ENCODE measurements at regions not wholly inside any gene's neighbourhood (a gene's known extent, or its start where the extent isn't known, plus 50 kb on each side); places are given as distances from the start of the nearest gene placed in this dataset.

DNA sequence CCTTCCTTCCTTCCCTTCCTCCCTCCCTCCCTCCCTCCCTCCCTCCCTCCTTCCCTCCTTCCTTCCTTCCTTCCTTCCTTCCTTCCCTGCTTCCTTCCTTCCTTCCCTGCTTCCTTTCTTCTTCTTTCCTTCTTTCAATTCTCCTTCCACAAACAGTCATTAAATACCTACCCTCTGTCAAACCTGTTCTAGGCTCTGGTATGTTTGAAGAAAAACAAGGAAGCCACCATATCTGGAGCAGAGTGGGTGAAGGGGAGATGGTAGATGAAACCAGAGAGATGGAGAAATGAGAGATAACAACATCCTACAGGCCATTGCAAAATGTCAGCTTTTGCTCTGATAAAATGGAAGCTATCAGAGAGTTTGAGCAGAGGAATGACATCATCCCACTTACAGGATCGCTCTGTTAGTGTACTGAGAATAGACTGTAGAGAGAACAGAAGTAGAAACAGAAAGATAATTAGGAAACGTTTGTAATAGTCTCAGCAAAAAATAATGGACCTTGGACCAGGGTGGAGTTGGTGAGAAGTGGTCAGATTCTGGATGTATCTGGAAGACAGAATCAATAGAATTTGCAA lies 334.0 kb downstream of the STIM2 start:
- TF ChIP-seq POLR2AphosphoS5 (IDR thresholded peaks at IDR 0.05): no peak
- TF ChIP-seq, protein P1, sequence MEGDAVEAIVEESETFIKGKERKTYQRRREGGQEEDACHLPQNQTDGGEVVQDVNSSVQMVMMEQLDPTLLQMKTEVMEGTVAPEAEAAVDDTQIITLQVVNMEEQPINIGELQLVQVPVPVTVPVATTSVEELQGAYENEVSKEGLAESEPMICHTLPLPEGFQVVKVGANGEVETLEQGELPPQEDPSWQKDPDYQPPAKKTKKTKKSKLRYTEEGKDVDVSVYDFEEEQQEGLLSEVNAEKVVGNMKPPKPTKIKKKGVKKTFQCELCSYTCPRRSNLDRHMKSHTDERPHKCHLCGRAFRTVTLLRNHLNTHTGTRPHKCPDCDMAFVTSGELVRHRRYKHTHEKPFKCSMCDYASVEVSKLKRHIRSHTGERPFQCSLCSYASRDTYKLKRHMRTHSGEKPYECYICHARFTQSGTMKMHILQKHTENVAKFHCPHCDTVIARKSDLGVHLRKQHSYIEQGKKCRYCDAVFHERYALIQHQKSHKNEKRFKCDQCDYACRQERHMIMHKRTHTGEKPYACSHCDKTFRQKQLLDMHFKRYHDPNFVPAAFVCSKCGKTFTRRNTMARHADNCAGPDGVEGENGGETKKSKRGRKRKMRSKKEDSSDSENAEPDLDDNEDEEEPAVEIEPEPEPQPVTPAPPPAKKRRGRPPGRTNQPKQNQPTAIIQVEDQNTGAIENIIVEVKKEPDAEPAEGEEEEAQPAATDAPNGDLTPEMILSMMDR (IDR thresholded peaks at IDR 0.05): no peak
